LHCN-M2 (cell line): ENCODE measurements at regions not wholly inside any gene's neighbourhood (a gene's known extent, or its start where the extent isn't known, plus 50 kb on each side); places are given as distances from the start of the nearest gene placed in this dataset.
"Not testable (repeated sequence)": the region's sequence is repeated elsewhere in the genome, so short reads cannot be mapped to it uniquely, and the experiment has no call there.

Source experiments
- DNase-seq: peaks from one replicate; pipeline ENCODE4 v3.0.0-alpha.2; 2012; ENCODE audit warnings: low read depth

DNA sequence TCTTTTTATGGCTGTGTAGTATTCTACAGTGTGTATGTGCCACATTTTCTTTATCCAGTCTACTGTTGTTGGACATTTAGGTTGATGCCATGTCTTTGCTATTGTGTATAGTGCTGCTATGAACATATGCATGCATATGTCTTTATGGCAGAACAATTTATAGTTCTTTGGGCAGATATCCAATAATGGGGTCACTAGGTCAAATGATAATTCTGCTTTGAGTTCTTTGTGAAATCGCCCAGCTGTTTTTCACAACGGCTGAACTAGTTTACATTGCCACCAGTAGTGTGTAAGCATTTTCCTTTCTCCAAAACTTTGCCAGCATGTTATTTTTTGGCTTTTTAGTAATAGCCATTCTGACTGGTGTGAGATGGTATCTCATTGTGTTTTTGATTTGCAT is 214.8 kb upstream of the TMEM229A start:
- DNase-seq = no peak

DNA sequence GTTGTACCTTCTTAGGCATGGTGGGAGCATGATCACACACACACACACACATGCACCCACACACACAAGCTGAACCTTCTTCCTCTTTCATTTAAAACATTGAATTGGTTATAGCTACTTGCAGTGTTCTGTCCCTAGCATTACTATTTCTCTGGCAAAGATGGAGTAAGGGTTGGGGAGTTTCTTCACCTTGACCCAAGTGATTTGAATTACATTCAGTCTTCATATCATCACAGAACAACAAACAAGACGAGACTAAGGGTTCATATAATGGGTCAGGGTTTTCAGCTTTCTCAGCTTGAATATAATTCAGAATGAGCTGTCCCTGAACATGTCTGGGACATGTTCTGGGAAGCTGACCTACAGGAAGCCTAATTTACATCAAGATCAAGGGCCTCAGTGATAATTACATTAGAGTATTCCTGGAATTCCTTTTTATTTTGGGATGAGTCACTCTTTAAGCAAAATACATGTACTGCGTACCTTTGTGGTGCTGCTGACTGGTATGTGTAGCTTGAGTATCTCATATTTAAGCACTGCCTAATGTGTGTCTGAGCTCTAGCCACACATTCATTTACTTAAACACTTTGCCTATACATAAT is 213.5 kb upstream of the TMEM229A start:
- no peak for DNase-seq

DNA sequence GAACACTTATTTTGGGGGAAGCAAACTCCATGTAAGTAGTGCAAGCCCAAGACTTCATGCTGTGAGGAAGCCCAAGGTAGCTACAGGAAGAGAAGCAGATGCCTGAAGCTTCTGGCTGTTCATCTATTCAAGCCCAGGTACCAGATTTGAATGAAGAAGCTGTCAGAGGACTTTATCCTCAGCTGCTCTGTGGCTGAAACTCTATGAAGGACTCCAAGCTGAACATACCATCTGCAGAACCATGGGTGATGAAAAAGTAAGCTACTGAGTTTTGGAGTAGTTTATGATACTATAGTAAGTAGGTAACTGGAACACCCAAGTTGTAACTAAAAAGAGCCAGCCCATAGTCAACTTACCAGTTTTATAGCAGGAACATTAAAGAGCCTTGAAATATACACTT is 211.6 kb upstream of the TMEM229A start:
- not testable (repeated sequence) for DNase-seq

DNA sequence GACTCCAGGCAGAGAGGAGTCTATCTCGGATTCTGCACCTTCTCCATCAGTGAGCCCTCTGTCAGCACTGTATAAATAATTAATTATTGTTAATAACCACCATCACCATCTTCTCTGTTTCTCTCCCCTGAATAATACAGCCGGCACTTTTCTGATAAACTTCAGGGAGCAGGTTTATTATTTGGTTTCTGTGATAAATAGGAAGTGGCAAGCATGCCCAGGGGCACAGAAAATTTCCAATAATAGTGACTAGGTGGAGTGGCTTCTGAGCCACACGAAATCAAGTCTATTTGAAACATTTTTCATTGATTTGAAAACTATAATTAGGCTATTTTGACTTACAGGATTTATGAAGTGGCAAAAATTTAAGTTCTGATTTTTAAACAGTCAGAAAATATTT is 186.8 kb upstream of the TMEM229A start:
- no peak for DNase-seq

DNA sequence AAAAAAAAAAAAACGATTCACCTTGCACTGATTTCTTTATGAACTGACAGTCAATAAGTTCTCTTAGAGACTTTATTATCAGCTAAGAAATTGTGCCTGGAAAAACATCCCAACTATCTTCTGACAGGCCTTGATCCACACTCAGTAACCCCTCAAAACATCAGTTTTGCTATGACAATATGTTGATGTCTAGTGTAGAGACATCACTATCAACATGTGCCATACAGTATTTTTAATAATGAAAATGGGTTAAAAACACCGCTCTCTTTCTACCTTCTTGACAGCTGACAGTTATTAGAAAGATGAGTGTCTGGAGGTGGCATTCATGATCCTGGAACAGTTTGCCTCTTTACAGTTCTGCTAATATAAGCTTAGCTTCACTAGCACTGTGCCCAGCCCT is 175.8 kb upstream of the TMEM229A start:
- DNase-seq = no peak

DNA sequence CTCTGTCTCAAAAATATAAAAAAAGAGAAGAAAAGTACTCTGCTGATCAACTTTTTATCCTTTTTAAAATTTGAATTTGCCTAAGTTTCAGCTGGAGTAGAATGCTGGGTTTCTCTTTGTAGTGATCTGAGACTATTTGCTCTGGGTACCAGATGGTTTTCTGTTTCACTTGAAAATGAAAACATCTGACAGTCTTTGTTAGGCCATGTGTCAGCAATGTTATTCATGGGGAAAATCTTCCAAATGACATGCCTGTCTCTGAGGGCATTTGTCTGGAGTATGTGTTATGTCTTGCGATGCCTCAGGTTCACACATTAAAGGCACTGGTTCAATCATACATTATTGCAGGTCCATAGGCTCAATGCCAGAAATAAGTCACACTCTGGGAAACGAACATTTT is 175.3 kb upstream of the TMEM229A start:
- DNase-seq = no peak

DNA sequence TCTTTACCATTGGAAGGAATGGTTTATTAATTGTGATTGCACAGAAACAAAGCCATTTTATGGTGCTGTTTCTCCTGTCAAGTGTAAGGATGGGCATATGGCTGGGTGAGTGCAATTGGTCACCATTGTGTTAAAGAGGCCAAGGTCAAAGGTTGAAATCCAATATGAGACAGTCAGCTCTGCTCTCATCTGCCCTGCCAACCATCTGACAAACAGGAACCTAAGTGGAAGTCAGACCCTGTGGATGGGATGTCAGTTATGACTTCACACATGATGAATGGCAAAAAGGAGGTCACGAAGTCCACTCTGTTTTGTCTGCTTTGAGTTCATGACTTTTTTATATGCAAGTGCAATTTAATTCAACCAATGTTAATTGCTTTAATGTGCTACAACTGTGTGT is 172.7 kb upstream of the TMEM229A start:
- no peak for DNase-seq

DNA sequence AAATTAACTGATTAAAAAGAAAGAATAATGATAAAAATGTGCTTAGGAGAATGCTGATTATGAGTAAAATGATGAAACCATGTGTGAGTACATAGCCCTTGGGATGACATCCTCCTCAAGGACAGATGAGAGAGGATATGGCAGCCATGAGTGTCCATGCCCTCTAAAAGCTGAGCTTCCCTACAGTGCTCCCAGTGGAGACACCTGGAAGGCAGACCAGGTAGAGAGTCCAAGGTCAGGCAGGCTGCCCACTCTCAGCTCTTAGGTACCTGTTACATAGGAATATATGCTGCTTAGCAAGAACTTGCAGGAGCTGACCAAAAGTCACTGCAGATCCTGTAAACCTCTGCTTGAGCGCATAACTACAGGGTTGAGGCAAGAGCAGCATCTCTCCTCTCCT is 169.7 kb upstream of the TMEM229A start:
- DNase-seq = no peak

DNA sequence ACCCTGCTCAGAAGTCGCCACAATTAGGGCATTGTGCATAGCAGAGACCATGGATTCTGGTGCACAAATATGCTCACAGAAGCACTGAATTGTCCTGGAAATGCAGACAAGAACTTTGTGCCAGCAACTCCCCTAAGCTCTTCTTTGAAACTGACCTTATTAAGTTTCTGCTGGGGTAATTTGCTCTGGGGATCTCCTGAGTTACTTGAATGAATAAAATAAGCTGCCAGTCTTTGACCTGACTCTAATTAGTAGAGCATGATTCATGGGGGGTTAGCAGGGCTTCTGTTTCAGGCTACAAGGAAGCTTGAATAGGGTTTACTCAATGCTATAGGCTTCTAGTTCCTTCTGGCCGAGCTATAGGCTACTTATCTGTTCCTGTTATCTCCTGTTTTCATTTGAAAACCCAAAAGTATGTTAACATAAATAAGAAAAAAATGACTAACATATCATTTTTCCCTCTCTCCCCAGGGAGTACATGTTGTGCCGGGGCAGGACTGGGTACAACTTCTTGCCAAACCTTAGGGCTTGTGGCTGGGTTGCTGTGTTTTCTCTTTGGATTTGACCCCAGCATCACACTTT is 169.0 kb upstream of the TMEM229A start:
- DNase-seq = no peak

DNA sequence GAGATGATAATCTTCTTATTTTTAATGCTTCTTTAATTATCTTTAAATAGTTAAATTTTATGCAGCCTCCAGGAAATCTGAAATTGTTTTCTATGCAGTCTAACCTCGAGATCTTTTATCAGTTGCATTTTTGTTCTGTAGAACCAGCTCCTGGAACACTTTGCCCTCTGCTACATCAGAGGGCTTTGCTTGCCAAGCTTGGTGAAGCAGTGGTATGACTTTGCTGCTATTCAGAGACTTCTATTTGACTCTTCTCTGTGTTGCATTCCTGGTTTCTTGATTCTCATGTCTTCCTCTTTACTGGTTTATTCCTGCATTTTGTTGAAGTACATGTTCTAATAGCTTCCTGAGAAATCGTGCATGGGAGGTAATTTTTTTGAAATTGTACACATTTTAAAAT is 163.7 kb upstream of the TMEM229A start:
- DNase-seq = no peak

DNA sequence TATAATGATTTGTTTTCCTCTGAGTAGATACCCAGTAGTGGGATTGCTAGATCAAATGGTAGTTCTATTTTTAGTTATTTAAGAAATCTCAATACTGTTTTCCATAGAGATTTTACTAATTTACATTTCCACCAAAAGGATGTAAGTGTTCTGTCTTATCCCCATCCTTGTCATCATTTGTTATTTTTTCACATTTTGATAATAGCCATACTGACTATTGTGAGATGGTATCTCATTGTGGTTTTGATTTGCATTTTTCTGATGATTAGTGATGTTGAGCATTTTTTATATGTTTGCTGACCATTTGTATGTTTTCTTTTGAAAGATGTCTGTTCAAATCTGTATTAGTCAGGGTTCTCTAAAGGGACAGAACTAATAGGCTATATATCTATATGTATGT is 160.0 kb upstream of the TMEM229A start:
- no peak for DNase-seq

DNA sequence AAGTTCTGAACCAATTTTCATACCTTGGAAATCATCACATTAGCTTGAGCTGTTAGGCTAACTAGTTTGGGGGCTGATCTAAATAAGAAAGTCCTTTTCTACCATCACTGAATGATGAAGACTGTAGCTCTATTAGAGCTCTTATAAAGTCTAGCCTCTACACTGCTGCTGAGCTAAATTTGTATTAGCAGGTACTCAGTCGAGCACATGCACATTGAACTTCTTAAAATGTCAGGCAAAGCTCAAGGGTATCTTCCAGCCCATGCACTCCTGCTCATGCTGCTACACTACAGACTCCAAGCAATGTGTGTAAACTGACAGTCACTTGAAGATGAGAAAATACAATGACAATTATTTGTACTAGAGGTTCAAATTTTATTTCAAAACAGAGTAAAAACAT is 158.8 kb upstream of the TMEM229A start:
- DNase-seq = no peak

DNA sequence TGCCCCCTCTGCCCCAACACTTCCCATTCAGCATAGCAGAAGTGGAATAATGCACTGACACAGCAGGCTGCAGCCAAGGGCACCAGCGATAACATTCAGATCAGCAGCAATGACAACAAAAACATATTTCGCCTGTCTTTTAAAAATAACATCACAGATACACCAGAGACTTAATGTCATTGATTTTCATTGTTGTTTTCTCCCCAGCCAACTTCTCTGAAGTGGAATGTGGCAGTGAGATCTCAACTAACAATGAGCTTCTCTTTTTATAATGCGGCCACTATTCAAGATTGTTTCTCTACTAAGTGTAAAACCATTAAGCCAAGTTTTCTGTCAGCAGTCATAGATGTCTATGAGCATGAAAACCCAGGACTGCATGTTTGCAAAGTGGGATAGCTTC is 158.2 kb upstream of the TMEM229A start:
- DNase-seq = no peak

DNA sequence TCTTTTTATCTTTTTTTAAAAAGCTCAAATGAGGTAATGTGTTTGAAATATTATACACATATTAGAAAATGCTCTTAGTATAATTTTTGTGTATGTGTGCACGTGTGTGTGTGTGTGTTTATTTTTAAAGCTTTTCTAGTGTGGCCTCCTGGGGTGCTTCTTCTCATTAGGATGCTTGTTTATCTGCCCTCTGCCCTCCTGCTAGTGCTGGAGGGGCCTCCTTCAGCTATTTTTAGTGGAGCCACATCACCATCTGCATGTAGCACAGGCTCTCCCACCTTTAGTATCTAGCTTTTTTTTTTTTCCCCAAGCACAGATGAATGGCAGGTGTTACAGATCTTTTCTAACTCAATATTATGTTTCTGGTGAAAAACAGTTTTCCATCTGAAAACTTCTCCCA is 155.7 kb upstream of the TMEM229A start:
- DNase-seq = no peak

DNA sequence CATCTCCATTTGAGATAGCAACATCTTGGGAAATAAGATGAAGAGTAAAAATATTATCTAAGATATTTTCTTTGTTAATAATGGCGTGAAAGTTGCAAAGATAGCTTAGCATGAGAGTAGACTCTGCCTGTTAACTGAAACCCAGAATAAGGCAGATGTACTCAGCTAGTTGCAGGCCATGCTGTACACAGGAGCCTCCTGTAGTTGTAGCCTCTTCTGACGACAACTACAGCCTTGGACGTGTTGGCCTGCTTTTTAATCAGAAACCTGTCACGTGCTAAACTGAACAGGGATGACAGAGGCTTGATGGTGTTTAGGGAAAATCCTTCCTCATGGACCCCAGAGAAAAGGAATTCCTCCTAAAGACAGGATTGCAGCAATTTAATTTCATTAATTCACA is 155.1 kb upstream of the TMEM229A start:
- DNase-seq = no peak

DNA sequence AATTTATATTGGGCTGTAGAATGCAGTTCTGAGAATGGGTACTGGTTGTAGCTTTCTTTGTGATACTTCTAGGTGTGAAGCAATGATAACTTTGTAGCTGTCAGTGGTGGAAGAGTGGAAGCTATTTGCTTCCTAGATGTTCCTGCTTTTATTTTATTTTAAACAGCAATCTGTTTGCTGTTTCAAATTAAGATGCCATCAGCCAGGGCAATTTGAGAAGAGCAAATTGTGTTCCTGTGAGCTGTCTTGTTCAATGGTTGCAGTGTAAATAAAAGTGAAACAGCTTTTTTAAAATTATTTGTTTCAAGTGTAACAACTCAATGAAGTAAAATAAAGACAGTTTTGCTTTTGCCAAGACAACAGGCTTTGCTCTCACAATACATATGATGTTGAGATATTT is 150.8 kb upstream of the TMEM229A start:
- DNase-seq = no peak

DNA sequence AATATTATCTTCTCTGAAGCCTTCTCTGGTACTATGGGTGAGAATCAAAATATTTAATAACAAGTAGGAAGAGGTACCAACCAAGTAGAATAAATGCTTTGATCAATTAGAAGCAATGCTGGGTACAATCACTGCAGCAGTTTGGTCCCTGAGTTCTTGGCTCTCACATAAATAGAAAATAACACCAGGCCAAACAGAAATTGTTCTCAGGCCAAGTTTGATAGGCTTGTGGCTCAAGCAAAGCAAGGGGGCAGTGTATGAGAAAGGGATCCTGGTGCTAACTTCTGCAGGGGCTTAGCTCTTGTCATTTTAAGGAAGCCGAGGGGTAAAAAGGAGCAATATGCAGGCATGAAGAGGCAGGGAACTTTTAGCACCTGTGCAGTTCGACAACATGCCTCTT is 146.8 kb upstream of the TMEM229A start:
- no peak for DNase-seq

DNA sequence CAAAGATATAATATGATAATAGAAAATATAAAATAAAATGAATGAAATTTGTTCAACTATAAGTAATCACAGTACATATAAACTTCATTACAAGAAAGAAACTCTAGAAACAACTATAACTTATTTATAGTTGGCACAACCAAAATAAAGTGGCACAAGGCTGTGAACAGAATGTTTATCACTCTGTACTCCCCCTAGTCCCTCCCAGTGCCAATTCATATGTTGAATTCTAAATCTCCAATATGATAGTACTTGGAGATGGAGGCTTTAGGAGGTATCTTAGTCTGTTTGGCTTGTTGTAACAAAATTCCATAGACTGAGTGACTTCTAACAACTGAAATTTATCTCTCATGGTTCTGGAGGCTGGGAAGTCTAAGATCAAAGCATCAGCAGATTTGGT is 145.0 kb upstream of the TMEM229A start:
- no peak for DNase-seq

DNA sequence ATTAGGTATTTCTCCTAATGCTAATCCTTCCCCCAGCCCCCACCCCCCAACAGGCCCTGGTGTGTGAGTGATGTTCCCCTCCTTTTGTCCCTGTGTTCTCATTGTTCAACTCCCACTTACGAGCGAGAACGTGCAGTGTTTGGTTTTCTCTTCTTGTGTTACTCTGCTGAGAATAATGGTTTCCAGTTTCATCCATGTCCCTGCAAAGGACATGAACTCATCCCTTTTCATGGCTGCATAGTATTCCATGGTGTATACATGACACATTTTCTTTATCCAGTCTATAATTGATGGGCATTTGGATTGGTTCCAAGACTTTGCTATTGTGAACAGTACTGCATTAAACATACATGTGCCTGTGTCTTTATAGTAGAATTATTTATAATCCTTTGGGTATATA is 138.9 kb upstream of the TMEM229A start:
- DNase-seq = not testable (repeated sequence)

DNA sequence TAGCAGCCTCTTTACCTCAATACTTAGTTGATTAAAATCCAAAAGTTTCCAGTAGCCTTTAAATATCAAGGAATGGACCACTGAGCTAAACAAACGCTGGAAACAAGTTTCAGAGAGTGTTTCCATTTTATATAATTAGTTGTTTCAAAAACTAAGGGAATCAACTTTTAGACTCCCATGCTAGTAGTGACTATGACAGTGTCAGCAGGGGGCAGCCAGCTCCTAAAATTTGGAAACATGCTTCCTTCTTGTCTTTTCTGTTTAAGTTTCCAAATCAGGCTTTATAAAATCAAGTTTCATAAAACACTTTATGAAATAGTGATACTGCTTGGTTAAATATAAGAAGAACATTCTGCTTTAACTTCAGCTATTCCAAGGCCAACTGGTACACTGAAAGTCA is 138.2 kb upstream of the TMEM229A start:
- DNase-seq = peak; percentile 1

DNA sequence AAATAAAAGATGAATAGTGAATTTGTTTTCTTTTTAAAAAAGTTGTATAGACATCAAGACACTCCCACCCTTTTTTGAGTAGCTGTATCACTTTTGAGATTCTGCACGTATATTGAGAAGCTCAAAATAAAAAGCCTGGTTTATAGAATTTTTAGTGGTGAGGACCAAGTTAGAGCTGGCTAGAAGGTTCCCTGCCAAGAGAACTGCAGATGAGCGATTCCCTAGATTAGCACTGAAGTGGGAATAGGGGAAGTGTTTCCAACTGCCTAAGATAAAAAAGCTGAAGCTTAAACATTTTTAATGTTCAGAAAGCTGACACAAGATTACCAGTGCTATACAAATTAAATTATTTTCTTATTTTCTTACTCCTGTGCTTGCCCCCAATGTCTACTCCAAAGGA is 135.7 kb upstream of the TMEM229A start:
- no peak for DNase-seq

DNA sequence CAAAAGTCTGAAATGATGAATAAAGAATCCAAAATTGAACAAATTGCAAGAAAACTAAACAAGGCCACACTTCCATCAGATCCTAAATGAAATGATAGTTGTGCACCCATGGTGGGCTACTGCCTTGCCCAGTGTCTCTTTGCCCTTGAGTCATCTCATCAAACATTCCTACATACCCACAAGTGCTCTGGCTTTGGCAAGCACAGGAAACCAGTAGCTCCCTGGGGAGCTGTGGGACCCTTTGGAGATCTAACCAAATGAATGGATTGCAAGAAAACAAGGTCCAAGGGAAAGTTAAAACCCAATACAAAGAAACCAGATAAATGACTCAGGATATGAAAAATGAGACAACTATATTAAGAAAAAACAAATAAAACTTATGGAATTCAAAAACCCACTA is 129.8 kb upstream of the TMEM229A start:
- peak; percentile 26 for DNase-seq

DNA sequence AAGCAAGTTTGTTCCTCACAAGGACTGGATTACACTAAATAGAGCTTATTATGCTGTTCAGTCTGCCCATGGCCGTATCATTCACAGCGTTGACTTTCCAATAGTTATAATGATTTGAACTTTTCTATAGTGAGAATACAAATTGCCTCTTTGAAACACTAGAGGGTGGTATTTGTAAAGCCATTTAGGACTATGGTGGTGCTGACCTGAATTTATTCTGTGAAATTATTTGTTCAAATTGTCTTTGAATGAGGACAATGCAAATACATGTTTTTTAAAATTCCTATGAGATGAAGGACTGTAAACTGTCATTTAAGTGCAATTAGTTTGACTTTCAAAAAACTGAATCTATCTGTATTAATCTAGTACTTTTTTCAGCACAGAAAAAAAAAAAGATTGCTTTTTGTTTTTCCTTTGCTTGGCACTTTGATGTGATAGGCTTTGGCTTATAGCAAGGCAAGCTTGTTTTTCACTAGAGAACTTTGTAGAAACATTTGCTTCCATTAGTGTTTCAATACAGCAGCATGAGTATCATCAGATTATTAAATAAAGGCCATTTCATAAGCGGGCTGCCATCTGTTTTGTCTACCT is 122.7 kb upstream of the TMEM229A start:
- DNase-seq = peak; percentile 8
